IMR-90 (cell line): ENCODE measurements at regions not wholly inside any gene's neighbourhood (a gene's known extent, or its start where the extent isn't known, plus 50 kb on each side); places are given as distances from the start of the nearest gene placed in this dataset.

Experiments
- CEBPB ChIP-seq: IDR thresholded peaks from 2 replicates; pipeline ENCODE4 v1.6.1; 2012; ENCODE audit warnings: low read depth, low read length, improper control_type of control experiment
- CTCF ChIP-seq: conservative IDR thresholded peaks from 2 replicates; pipeline ENCODE4 v1.5.1; 2012; ENCODE audit warnings: mild to moderate bottlenecking, low read depth, low read length, improper control_type of control experiment
- FOS ChIP-seq: fragments of 150-350 bp; IDR thresholded peaks from 2 replicates; pipeline ENCODE4 v1.6.1; 2016; ENCODE audit warnings: low read depth, low read length
- MAFK ChIP-seq: IDR thresholded peaks from 2 replicates; pipeline ENCODE4 v1.6.1; 2012; ENCODE audit warnings: low read depth, low read length, improper control_type of control experiment
- MXI1 ChIP-seq: IDR thresholded peaks from 2 replicates; pipeline ENCODE4 v1.6.1; 2012; ENCODE audit warnings: low read depth, mild to moderate bottlenecking, low read length, moderate library complexity, borderline replicate concordance
- RCOR1 ChIP-seq: IDR thresholded peaks from 2 replicates; pipeline ENCODE4 v1.6.1; 2012; ENCODE audit warnings: mild to moderate bottlenecking, low read length, improper control_type of control experiment; ENCODE audit not compliant: insufficient replicate concordance

GRCh38 chr4:3683077-3683743 lies 83.0 kb upstream of the ADRA2C start:
- no peak for TF ChIP-seq CTCF
- TF ChIP-seq FOS, result no peak
- TF ChIP-seq RCOR1, result no peak
- no peak for TF ChIP-seq MAFK
- TF ChIP-seq CEBPB, result no peak
- TF ChIP-seq MXI1, result no peak
